HG03135 (cell line): ENCODE measurements at regions not wholly inside any gene's neighbourhood (a gene's known extent, or its start where the extent isn't known, plus 50 kb on each side); places are given as distances from the start of the nearest gene placed in this dataset.

ENCODE experiments used
- ATAC-seq: cut with Tn5 transposase; IDR thresholded peaks from one replicate; pipeline ENCODE4 v1.9.1; 2021; ENCODE audit warnings: mild to moderate bottlenecking, moderate library complexity; ENCODE audit not compliant: unreplicated experiment

- ATAC-seq: no peak
Observed at GRCh38 chr7:86949779-86950260, 109.6 kb downstream of the ELAPOR2 start.

GRCh38 chr7:86949052-86949778 lies 110.2 kb downstream of the ELAPOR2 start:
- ATAC-seq: peak; percentile 95

GRCh38 chr7:86947929-86948328 lies 111.5 kb downstream of the ELAPOR2 start:
- no peak for ATAC-seq

- ATAC-seq: no peak
Observed at GRCh38 chr7:86943447-86943846, 116.0 kb downstream of the ELAPOR2 start.

- no peak for ATAC-seq
Observed at GRCh38 chr7:86942995-86943394, 116.5 kb downstream of the ELAPOR2 start.

- ATAC-seq: no peak
Observed at GRCh38 chr7:86942081-86942480, 117.4 kb downstream of the ELAPOR2 start.

GRCh38 chr7:86939197-86939814 lies 120.1 kb downstream of the ELAPOR2 start:
- peak; percentile 71 for ATAC-seq

GRCh38 chr7:86937363-86937878 lies 122.0 kb downstream of the ELAPOR2 start:
- ATAC-seq: no peak

- no peak for ATAC-seq
Observed at GRCh38 chr7:86933295-86933845, 126.1 kb downstream of the ELAPOR2 start.

- ATAC-seq: no peak
Observed at GRCh38 chr7:86932038-86932512, 127.4 kb downstream of the ELAPOR2 start.

GRCh38 chr7:86931439-86931838 lies 128.0 kb downstream of the ELAPOR2 start:
- ATAC-seq: no peak

GRCh38 chr7:86930554-86931307 lies 128.7 kb downstream of the ELAPOR2 start:
- ATAC-seq: no peak

- ATAC-seq: no peak
Observed at GRCh38 chr7:86929293-86930109, 130.0 kb downstream of the ELAPOR2 start.

- ATAC-seq: no peak
Observed at GRCh38 chr7:86928308-86928707, 131.1 kb downstream of the ELAPOR2 start.

- ATAC-seq: peak; percentile 53
Observed at GRCh38 chr7:86926732-86927131, 132.7 kb downstream of the ELAPOR2 start.

- ATAC-seq: no peak
Observed at GRCh38 chr7:86925221-86925620, 134.2 kb downstream of the ELAPOR2 start.

GRCh38 chr7:86923527-86923926 lies 135.9 kb downstream of the ELAPOR2 start:
- ATAC-seq: no peak

GRCh38 chr7:86920154-86920553 lies 139.3 kb downstream of the ELAPOR2 start:
- ATAC-seq: no peak

- no peak for ATAC-seq
Observed at GRCh38 chr7:86918245-86918644, 141.2 kb downstream of the ELAPOR2 start.

GRCh38 chr7:86916277-86916825 lies 143.1 kb downstream of the ELAPOR2 start:
- ATAC-seq: no peak
